Fibroblast of villous mesenchyme (primary cell): ENCODE measurements at regions not wholly inside any gene's neighbourhood (a gene's known extent, or its start where the extent isn't known, plus 50 kb on each side); places are given as distances from the start of the nearest gene placed in this dataset.
"Not testable (repeated sequence)": the region's sequence is repeated elsewhere in the genome, so short reads cannot be mapped to it uniquely, and the experiment has no call there.

ENCODE experiments used
- DNase-seq: peaks from one replicate; pipeline ENCODE4 v3.0.0-alpha.2; 2010; ENCODE audit warnings: low read depth
- H3K4me3 ChIP-seq: 2 replicates; pipeline ENCODE4 v1.5.1; 2011; ENCODE audit warnings: low read depth, mild to moderate bottlenecking, low read length
- TF ChIP-seq, protein P1 (sequence below): IDR thresholded peaks from 2 replicates; pipeline ENCODE4 v1.5.1; 2012; ENCODE audit warnings: low read depth, mild to moderate bottlenecking, low read length; ENCODE audit not compliant: insufficient read depth

- DNase-seq: no peak
- H3K4me3 ChIP-seq: no peak overlapping the region
- TF ChIP-seq, protein P1, sequence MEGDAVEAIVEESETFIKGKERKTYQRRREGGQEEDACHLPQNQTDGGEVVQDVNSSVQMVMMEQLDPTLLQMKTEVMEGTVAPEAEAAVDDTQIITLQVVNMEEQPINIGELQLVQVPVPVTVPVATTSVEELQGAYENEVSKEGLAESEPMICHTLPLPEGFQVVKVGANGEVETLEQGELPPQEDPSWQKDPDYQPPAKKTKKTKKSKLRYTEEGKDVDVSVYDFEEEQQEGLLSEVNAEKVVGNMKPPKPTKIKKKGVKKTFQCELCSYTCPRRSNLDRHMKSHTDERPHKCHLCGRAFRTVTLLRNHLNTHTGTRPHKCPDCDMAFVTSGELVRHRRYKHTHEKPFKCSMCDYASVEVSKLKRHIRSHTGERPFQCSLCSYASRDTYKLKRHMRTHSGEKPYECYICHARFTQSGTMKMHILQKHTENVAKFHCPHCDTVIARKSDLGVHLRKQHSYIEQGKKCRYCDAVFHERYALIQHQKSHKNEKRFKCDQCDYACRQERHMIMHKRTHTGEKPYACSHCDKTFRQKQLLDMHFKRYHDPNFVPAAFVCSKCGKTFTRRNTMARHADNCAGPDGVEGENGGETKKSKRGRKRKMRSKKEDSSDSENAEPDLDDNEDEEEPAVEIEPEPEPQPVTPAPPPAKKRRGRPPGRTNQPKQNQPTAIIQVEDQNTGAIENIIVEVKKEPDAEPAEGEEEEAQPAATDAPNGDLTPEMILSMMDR: no peak
These were observed 340.5 kb downstream of the VRK1 start for GRCh38 chr14:97137705-97138104.

DNA sequence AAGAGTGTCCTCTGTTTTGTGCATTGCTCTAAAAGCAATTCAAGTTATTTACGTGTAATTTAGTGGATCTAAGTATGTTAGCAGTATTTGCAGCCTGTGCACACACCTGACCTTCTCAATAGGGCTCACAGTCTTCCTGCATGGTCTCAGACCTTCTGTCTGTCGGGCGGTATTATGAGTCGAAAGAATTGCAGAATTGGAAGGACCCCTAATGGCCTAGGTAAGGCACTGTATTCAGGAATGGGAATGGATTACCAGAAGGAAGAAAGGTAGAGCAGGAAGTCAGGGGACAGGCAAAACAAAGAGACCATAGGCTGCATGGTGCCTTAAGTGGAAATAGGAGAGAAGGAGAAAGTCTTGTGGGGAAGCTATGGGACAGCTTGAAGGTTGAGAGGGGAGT is 341.6 kb downstream of the VRK1 start:
- H3K4me3 ChIP-seq: no peak overlapping the region
- TF ChIP-seq, protein P1: no peak
- no peak for DNase-seq

DNA sequence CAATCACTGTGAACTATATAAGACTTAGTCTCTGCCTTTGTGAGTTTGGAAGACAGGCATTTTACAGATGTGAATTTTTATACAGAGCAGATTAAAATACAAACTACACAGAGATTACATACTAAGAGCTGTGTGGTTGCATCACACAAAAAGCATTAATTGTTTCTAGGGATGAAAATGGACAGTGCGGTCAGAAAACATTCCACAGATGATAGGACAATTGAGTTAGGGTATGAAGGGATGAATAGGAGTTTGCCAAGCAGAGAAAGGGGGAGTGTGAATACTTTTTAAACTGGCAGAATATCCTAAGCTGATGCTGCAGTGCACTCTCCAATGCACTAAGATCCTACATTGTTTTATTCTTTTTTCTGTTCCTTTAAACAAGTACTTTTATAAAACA is 345.8 kb downstream of the VRK1 start:
- TF ChIP-seq, protein P1: no peak
- no peak overlapping the region for H3K4me3 ChIP-seq
- DNase-seq: no peak

DNA sequence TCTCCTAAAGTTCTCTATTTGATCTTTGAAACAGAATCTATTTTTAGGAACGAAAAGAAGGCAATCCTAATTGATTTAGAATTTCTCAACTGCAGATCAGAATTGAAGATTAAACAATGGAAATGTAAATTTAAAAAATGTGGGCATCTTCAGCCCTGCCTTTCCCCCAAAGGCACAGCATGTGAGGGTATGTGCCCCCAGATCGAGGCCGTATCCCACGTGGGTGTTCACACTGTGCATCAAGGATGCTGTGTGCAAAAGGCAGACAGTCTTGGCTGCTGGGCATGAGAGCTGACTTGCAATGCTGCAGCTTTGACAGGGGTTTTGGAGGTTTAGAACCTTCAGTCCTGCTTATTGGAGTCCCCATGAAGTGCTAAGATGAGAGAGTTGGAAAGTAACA is 346.3 kb downstream of the VRK1 start:
- H3K4me3 ChIP-seq: no peak overlapping the region
- TF ChIP-seq, protein P1: no peak
- DNase-seq: no peak

- H3K4me3 ChIP-seq, DNase-seq: not testable (repeated sequence)
These were observed 350.8 kb downstream of the VRK1 start for GRCh38 chr14:97148021-97148420.

DNA sequence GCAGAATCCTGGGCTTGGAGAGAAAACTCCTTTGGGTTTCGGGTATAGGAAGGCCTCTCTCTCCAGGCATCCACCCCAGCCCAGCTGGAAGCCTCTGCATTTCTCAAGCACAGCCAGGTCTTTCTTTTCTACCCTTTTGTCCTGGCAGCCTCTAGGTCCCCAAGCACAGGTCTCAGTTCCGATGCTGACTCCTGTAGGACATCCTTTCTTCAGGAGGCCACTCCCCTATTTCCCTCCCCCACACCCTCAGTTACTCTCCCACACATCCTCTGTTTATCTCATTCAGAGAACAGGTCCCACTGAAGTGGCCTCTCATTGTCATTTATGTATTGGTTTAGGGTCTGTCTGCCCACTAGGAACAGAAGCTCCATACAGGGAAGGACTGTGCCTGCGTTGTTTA is 352.6 kb downstream of the VRK1 start:
- no peak overlapping the region for H3K4me3 ChIP-seq
- no peak for DNase-seq
- TF ChIP-seq, protein P1: no peak

DNA sequence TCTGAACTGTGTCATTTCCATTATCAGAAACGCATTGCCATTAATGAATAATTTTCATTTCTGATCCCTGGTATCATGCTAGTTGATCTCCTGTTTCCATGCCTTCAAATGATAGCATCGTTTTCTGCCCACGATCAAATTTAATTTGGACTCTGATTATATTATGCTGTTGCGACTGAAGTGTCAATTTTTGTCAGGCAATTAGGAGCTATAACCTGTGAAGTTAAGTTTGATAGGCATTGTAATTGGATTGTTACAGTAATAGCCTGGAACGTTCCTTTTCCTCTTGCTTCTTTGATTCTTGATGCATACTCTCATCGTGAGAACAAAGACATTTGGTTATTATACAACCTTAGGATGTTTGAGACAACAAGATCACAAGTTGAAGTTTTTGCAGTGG is 356.3 kb downstream of the VRK1 start:
- H3K4me3 ChIP-seq: no peak overlapping the region
- no peak for DNase-seq
- TF ChIP-seq, protein P1: no peak

DNA sequence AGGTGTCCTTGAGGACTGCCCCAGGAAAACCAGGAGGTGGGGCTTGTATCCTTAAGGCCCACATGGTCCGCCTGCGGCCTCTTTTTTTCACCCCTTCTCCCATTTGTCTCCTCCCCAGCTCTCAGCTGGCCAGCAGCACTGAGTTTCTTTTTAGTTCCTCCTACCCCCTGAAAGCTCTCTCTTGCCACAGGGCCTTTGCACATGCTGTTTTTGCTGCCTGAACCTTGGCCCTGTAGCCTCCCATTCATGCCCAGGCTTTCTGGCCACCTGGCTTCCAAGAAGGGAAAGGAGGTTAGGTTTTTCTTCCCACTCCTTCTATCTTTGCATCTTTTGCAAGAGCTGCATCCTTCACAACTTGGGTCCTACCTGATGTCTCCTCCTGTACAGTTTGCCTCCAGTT is 358.1 kb downstream of the VRK1 start:
- TF ChIP-seq, protein P1: no peak
- no peak overlapping the region for H3K4me3 ChIP-seq
- DNase-seq: no peak
